ENCODE measurements at regions not wholly inside any gene's neighbourhood (a gene's known extent, or its start where the extent isn't known, plus 50 kb on each side); places are given as distances from the start of the nearest gene placed in this dataset.
A peak's percentile ranks its signal among the peaks of the same experiment; 100 is the strongest.
"Not testable (repeated sequence)": the region's sequence is repeated elsewhere in the genome, so short reads cannot be mapped to it uniquely, and the experiment has no call there.

DNA sequence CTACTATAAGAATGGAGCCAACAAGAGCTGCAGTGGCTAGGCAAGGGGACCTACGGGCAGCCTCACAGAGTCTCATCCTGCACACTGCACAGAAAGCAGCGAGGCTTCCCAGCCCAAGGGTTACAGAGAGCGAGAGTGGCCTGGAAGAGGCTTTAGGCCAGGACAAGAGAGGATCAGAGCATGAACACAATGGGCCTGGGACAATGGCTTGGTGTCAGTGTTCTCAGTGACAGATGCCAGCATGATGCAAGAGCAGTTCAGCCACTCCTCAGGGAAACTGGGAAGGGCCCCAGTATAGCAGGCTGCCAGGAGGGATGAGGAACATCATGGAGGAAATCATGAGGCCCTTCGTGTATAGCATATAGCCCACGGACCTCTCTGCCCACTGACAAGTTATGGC lies 108.0 kb downstream of the NUS1 start:
- Histone ChIP-seq H3K27me3 (ENCODE audit: control insufficient read depth in 3 of 3, insufficient read depth in 3 of 3, low read depth in 1 of 3, low read length in 3 of 3) (no peaks in the 10 kb centered on the region), H2BK12ac (ENCODE audit: low read length) (no peak overlapping the region), H4K8ac (ENCODE audit: low read depth, low read length) (no peak overlapping the region), H2AFZ (ENCODE audit: low read length) (peak overlapping the region; percentile 52), H3K79me1 (ENCODE audit: low read depth, low read length) (no peaks in the 10 kb centered on the region), H3K18ac (ENCODE audit: low read length) (no peak overlapping the region), H3K36me3 (replicated peaks in 1 of 2; ENCODE audit: control insufficient read depth in 2 of 2, insufficient read depth in 2 of 2, low read length in 2 of 2) (no peaks in the 10 kb centered on the region), H3K9ac (ENCODE audit: low read depth, low read length, poor library complexity) (no peak overlapping the region), H2AK5ac (ENCODE audit: low read depth, low read length) (no peak overlapping the region), H3K14ac (ENCODE audit: low read length) (no peak overlapping the region), H4K91ac (ENCODE audit: low read depth, low read length, poor library complexity) (no peak overlapping the region), H3K4me1 (ENCODE audit: control insufficient read depth in 2 of 2, insufficient read depth in 1 of 2, low read depth in 1 of 2, low read length in 2 of 2) (peaks cover 0 to 2% of the 10 kb centered on the region in 2 donors), H2BK15ac (ENCODE audit: low read length) (no peak overlapping the region), H3K4ac (ENCODE audit: low read length) (no peak overlapping the region), H3K9me3 (replicated peaks in 1 of 2; ENCODE audit: control insufficient read depth in 2 of 2, insufficient read depth in 1 of 2, low read depth in 1 of 2, low read length in 2 of 2) (no peaks in the 10 kb centered on the region), H2BK120ac (ENCODE audit: low read depth, low read length) (no peak overlapping the region), H3K4me2 (ENCODE audit: insufficient read depth, low read length, poor library complexity, severe bottlenecking) (no peak overlapping the region), H2BK5ac (ENCODE audit: low read length) (no peak overlapping the region), H3K23ac (ENCODE audit: low read depth, low read length, poor library complexity) (no peak overlapping the region), H3K27ac (replicated peaks; ENCODE audit: low read length) (no peak overlapping the region), H3K4me3 (ENCODE audit: low read length in 2 of 2) (no peak overlapping the region)
- peak; percentile 47 for DNase-seq (ENCODE audit: low spot score)
- no CpG with 5 or more reads among the region's 5 CpGs for whole genome bisulfite sequencing, 2 donors (ENCODE audit: extremely low coverage in 2 of 2, insufficient read length in 2 of 2, insufficient replicate concordance in 1 of 2)

DNA sequence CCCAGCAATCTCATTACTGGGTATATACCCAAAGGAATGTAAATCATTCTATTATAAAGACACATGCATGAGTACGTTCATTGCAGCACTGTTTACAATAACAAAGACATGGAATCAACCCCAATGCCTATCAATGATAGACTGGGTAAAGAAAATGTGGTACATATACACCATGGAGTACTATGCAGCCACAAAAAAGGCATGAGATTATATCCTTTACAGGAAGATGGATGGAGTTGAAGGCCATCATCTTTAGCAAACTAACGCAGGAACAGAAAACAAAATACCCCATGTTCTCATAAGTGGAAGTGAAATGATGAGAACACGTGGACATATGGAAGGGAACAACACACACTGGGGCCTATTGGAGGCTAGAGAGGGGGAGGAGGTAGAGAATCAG lies 115.7 kb downstream of the NUS1 start:
- no peak overlapping the region for H3K4ac ChIP-seq (ENCODE audit: low read length)
- H3K9ac ChIP-seq (ENCODE audit: low read depth, low read length, poor library complexity), result no peak overlapping the region
- H4K8ac ChIP-seq (ENCODE audit: low read depth, low read length), result no peak overlapping the region
- H3K27ac ChIP-seq (replicated peaks; ENCODE audit: low read length), result no peak overlapping the region
- H3K18ac ChIP-seq (ENCODE audit: low read length), result no peak overlapping the region
- H3K79me1 ChIP-seq (ENCODE audit: low read depth, low read length), result no peaks in the 10 kb centered on the region
- H2BK5ac ChIP-seq (ENCODE audit: low read length), result no peak overlapping the region
- H3K4me3 ChIP-seq (ENCODE audit: low read length in 2 of 2), result no peak overlapping the region
- no peak overlapping the region for H2AK5ac ChIP-seq (ENCODE audit: low read depth, low read length)
- no peak overlapping the region for H2BK120ac ChIP-seq (ENCODE audit: low read depth, low read length)
- H2BK15ac ChIP-seq (ENCODE audit: low read length), result no peak overlapping the region
- no peak overlapping the region for H3K4me2 ChIP-seq (ENCODE audit: insufficient read depth, low read length, poor library complexity, severe bottlenecking)
- H4K91ac ChIP-seq (ENCODE audit: low read depth, low read length, poor library complexity), result no peak overlapping the region
- no CpG with 5 or more reads among the region's 3 CpGs for WGBS, 2 donors (ENCODE audit: extremely low coverage in 2 of 2, insufficient read length in 2 of 2, insufficient replicate concordance in 1 of 2)
- no peaks in the 10 kb centered on the region for H3K36me3 ChIP-seq (replicated peaks in 1 of 2; ENCODE audit: control insufficient read depth in 2 of 2, insufficient read depth in 2 of 2, low read length in 2 of 2)
- H3K23ac ChIP-seq (ENCODE audit: low read depth, low read length, poor library complexity), result no peak overlapping the region
- no peak for DNase-seq (ENCODE audit: low spot score)
- H3K27me3 ChIP-seq (ENCODE audit: control insufficient read depth in 3 of 3, insufficient read depth in 3 of 3, low read depth in 1 of 3, low read length in 3 of 3), result no peaks in the 10 kb centered on the region
- H3K9me3 ChIP-seq (replicated peaks in 1 of 2; ENCODE audit: control insufficient read depth in 2 of 2, insufficient read depth in 1 of 2, low read depth in 1 of 2, low read length in 2 of 2), result peaks cover 0 to 1% of the 10 kb centered on the region in 2 donors
- no peak overlapping the region for H2AFZ ChIP-seq (ENCODE audit: low read length)
- no peak overlapping the region for H2BK12ac ChIP-seq (ENCODE audit: low read length)
- no peak overlapping the region for H3K14ac ChIP-seq (ENCODE audit: low read length)
- no peaks in the 10 kb centered on the region for H3K4me1 ChIP-seq (ENCODE audit: control insufficient read depth in 2 of 2, insufficient read depth in 1 of 2, low read depth in 1 of 2, low read length in 2 of 2)

DNA sequence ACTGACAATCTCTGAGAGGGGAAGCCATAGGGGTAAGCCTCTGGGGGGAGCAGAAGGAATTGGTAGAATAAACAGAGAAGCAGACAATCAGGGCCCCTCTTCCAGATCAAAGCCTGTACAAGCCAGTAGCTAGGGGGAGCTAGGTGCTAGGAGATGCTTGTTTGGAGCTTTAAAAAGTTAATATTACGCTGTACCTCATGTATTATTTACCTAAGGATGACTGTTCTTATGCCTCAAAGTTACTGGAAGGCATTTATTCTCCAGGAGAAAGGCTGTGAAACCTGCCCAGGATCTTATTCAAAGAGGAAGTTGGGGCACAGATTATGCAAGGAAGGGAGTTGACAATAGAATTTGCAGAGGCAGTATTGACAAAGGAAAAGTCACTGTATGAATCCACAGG lies 111.8 kb upstream of the SLC35F1 start:
- no CpG with 5 or more reads among the region's 1 CpG for WGBS, 2 donors (ENCODE audit: extremely low coverage in 2 of 2, insufficient read length in 2 of 2, insufficient replicate concordance in 1 of 2)
- H3K4me1 ChIP-seq (ENCODE audit: control insufficient read depth in 2 of 2, insufficient read depth in 1 of 2, low read depth in 1 of 2, low read length in 2 of 2), result no peaks in the 10 kb centered on the region
- H4K91ac ChIP-seq (ENCODE audit: low read depth, low read length, poor library complexity), result no peak overlapping the region
- H2BK12ac ChIP-seq (ENCODE audit: low read length), result no peak overlapping the region
- no peak overlapping the region for H2BK5ac ChIP-seq (ENCODE audit: low read length)
- no peak overlapping the region for H3K4ac ChIP-seq (ENCODE audit: low read length)
- H3K27ac ChIP-seq (replicated peaks; ENCODE audit: low read length), result no peak overlapping the region
- no peaks in the 10 kb centered on the region for H3K27me3 ChIP-seq (ENCODE audit: control insufficient read depth in 3 of 3, insufficient read depth in 3 of 3, low read depth in 1 of 3, low read length in 3 of 3)
- H3K79me1 ChIP-seq (ENCODE audit: low read depth, low read length), result no peaks in the 10 kb centered on the region
- H2AK5ac ChIP-seq (ENCODE audit: low read depth, low read length), result no peak overlapping the region
- H4K8ac ChIP-seq (ENCODE audit: low read depth, low read length), result no peak overlapping the region
- H2AFZ ChIP-seq (ENCODE audit: low read length), result no peak overlapping the region
- H3K9me3 ChIP-seq (replicated peaks in 1 of 2; ENCODE audit: control insufficient read depth in 2 of 2, insufficient read depth in 1 of 2, low read depth in 1 of 2, low read length in 2 of 2), result peaks cover 0 to 1% of the 10 kb centered on the region in 2 donors
- H3K36me3 ChIP-seq (replicated peaks in 1 of 2; ENCODE audit: control insufficient read depth in 2 of 2, insufficient read depth in 2 of 2, low read length in 2 of 2), result no peaks in the 10 kb centered on the region
- H2BK15ac ChIP-seq (ENCODE audit: low read length), result no peak overlapping the region
- H3K14ac ChIP-seq (ENCODE audit: low read length), result no peak overlapping the region
- no peak for DNase-seq (ENCODE audit: low spot score)
- H3K23ac ChIP-seq (ENCODE audit: low read depth, low read length, poor library complexity), result no peak overlapping the region
- H3K4me3 ChIP-seq (ENCODE audit: low read length in 2 of 2), result no peak overlapping the region
- no peak overlapping the region for H3K18ac ChIP-seq (ENCODE audit: low read length)
- no peak overlapping the region for H3K4me2 ChIP-seq (ENCODE audit: insufficient read depth, low read length, poor library complexity, severe bottlenecking)
- H3K9ac ChIP-seq (ENCODE audit: low read depth, low read length, poor library complexity), result no peak overlapping the region
- no peak overlapping the region for H2BK120ac ChIP-seq (ENCODE audit: low read depth, low read length)

DNA sequence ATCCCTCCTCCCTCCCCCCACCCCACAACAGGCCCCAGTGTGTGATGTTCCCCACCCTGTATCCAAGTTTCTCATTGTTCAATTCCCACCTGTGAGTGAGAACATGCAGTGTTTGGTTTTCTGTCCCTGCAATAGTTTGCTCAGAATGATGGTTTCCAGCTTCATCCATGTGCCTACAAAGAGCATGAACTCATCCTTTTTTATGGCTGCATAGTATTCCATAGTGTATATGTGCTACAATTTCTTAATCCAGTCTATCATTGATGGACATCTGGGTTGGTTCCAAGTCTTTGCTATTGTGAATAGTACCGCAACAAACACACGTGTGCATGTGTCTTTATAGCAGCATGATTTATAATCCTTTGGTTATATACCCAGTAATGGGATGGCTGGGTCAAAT lies 108.2 kb upstream of the SLC35F1 start:
- not testable (repeated sequence) for H3K27ac ChIP-seq (replicated peaks; ENCODE audit: low read length); H3K4me2 ChIP-seq (ENCODE audit: insufficient read depth, low read length, poor library complexity, severe bottlenecking); H2BK12ac ChIP-seq (ENCODE audit: low read length); H4K8ac ChIP-seq (ENCODE audit: low read depth, low read length); H2BK120ac ChIP-seq (ENCODE audit: low read depth, low read length); H3K14ac ChIP-seq (ENCODE audit: low read length); H2BK15ac ChIP-seq (ENCODE audit: low read length); H2BK5ac ChIP-seq (ENCODE audit: low read length); H3K9me3 ChIP-seq (replicated peaks in 1 of 2; ENCODE audit: control insufficient read depth in 2 of 2, insufficient read depth in 1 of 2, low read depth in 1 of 2, low read length in 2 of 2); H3K4ac ChIP-seq (ENCODE audit: low read length); H3K36me3 ChIP-seq (replicated peaks in 1 of 2; ENCODE audit: control insufficient read depth in 2 of 2, insufficient read depth in 2 of 2, low read length in 2 of 2); H3K23ac ChIP-seq (ENCODE audit: low read depth, low read length, poor library complexity); H3K4me3 ChIP-seq (ENCODE audit: low read length in 2 of 2); H2AFZ ChIP-seq (ENCODE audit: low read length); H3K4me1 ChIP-seq (ENCODE audit: control insufficient read depth in 2 of 2, insufficient read depth in 1 of 2, low read depth in 1 of 2, low read length in 2 of 2); H2AK5ac ChIP-seq (ENCODE audit: low read depth, low read length); H3K27me3 ChIP-seq (ENCODE audit: control insufficient read depth in 3 of 3, insufficient read depth in 3 of 3, low read depth in 1 of 3, low read length in 3 of 3); H3K9ac ChIP-seq (ENCODE audit: low read depth, low read length, poor library complexity); DNase-seq (ENCODE audit: low spot score); H3K18ac ChIP-seq (ENCODE audit: low read length); H3K79me1 ChIP-seq (ENCODE audit: low read depth, low read length); H4K91ac ChIP-seq (ENCODE audit: low read depth, low read length, poor library complexity)
- WGBS, 2 donors (ENCODE audit: extremely low coverage in 2 of 2, insufficient read length in 2 of 2, insufficient replicate concordance in 1 of 2), result no CpG with 5 or more reads among the region's 2 CpGs
